ENCODE measurements at regions not wholly inside any gene's neighbourhood (a gene's known extent, or its start where the extent isn't known, plus 50 kb on each side); places are given as distances from the start of the nearest gene placed in this dataset.
"Not testable (repeated sequence)": the region's sequence is repeated elsewhere in the genome, so short reads cannot be mapped to it uniquely, and the experiment has no call there.

GRCh38 chr3:88744896-88745295 lies 362.5 kb upstream of the EPHA3 start:
- no peak for DNase-seq (ENCODE audit: insufficient read length, low spot score)
- FAIRE-seq = no peak
- TF ChIP-seq POLR2A (IDR thresholded peaks at IDR 0.05; ENCODE audit: low read depth, low read length) = no peak
- TF ChIP-seq PAX5 (IDR thresholded peaks at IDR 0.05; ENCODE audit: insufficient read depth, low read length, severe bottlenecking) = no peak
- TF ChIP-seq POLR2AphosphoS5 (IDR thresholded peaks at IDR 0.05; ENCODE audit: low read depth, low read length) = no peak
- no peak for TF ChIP-seq POU2F2 (IDR thresholded peaks at IDR 0.05; ENCODE audit: low read depth, low read length)
- TF ChIP-seq TAF1 (IDR thresholded peaks at IDR 0.05; ENCODE audit: low read depth, low read length) = no peak
- TF ChIP-seq SPI1 (IDR thresholded peaks at IDR 0.05; ENCODE audit: low read depth, low read length) = no peak

- FAIRE-seq; DNase-seq (ENCODE audit: insufficient read length, low spot score): not testable (repeated sequence)
Observed at GRCh38 chr3:88747145-88747544, 360.3 kb upstream of the EPHA3 start.

GRCh38 chr3:88758676-88759075 lies 348.7 kb upstream of the EPHA3 start:
- DNase-seq (ENCODE audit: insufficient read length, low spot score) (no peak), FAIRE-seq (no peak)
- TF ChIP-seq POLR2AphosphoS5 (IDR thresholded peaks at IDR 0.05; ENCODE audit: low read depth, low read length) = no peak
- TF ChIP-seq POLR2A (IDR thresholded peaks at IDR 0.05; ENCODE audit: low read depth, low read length) = no peak
- TF ChIP-seq PAX5 (IDR thresholded peaks at IDR 0.05; ENCODE audit: insufficient read depth, low read length, severe bottlenecking) = no peak
- no peak for TF ChIP-seq SPI1 (IDR thresholded peaks at IDR 0.05; ENCODE audit: low read depth, low read length)
- no peak for TF ChIP-seq POU2F2 (IDR thresholded peaks at IDR 0.05; ENCODE audit: low read depth, low read length)

- FAIRE-seq (no peak), DNase-seq (ENCODE audit: insufficient read length, low spot score) (no peak)
- TF ChIP-seq POU2F2 (IDR thresholded peaks at IDR 0.05; ENCODE audit: low read depth, low read length) (no peak), POLR2A (IDR thresholded peaks at IDR 0.05; ENCODE audit: low read depth, low read length) (no peak), POLR2AphosphoS5 (IDR thresholded peaks at IDR 0.05; ENCODE audit: low read depth, low read length) (no peak), TAF1 (IDR thresholded peaks at IDR 0.05; ENCODE audit: low read depth, low read length) (no peak), SPI1 (IDR thresholded peaks at IDR 0.05; ENCODE audit: low read depth, low read length) (no peak), PAX5 (IDR thresholded peaks at IDR 0.05; ENCODE audit: insufficient read depth, low read length, severe bottlenecking) (no peak)
Observed at GRCh38 chr3:88767746-88768145, 339.7 kb upstream of the EPHA3 start.

GRCh38 chr3:88773766-88774165 lies 333.7 kb upstream of the EPHA3 start:
- DNase-seq (ENCODE audit: insufficient read length, low spot score) = no peak
- no peak for TF ChIP-seq POLR2AphosphoS5 (IDR thresholded peaks at IDR 0.05; ENCODE audit: low read depth, low read length)
- TF ChIP-seq POU2F2 (IDR thresholded peaks at IDR 0.05; ENCODE audit: low read depth, low read length) = no peak
- TF ChIP-seq SPI1 (IDR thresholded peaks at IDR 0.05; ENCODE audit: low read depth, low read length) = no peak
- no peak for TF ChIP-seq PAX5 (IDR thresholded peaks at IDR 0.05; ENCODE audit: insufficient read depth, low read length, severe bottlenecking)
- no peak for TF ChIP-seq TAF1 (IDR thresholded peaks at IDR 0.05; ENCODE audit: low read depth, low read length)
- TF ChIP-seq POLR2A (IDR thresholded peaks at IDR 0.05; ENCODE audit: low read depth, low read length) = no peak
- FAIRE-seq = no peak

GRCh38 chr3:88775026-88775690 lies 332.3 kb upstream of the EPHA3 start:
- FAIRE-seq (no peak), DNase-seq (ENCODE audit: insufficient read length, low spot score) (no peak)
- TF ChIP-seq POLR2A (IDR thresholded peaks at IDR 0.05; ENCODE audit: low read depth, low read length) = no peak
- no peak for TF ChIP-seq SPI1 (IDR thresholded peaks at IDR 0.05; ENCODE audit: low read depth, low read length)
- no peak for TF ChIP-seq POLR2AphosphoS5 (IDR thresholded peaks at IDR 0.05; ENCODE audit: low read depth, low read length)
- no peak for TF ChIP-seq POU2F2 (IDR thresholded peaks at IDR 0.05; ENCODE audit: low read depth, low read length)
- no peak for TF ChIP-seq TAF1 (IDR thresholded peaks at IDR 0.05; ENCODE audit: low read depth, low read length)
- no peak for TF ChIP-seq PAX5 (IDR thresholded peaks at IDR 0.05; ENCODE audit: insufficient read depth, low read length, severe bottlenecking)

GRCh38 chr3:88779482-88779881 lies 327.9 kb upstream of the EPHA3 start:
- DNase-seq (ENCODE audit: insufficient read length, low spot score) (no peak), FAIRE-seq (no peak)
- no peak for TF ChIP-seq SPI1 (IDR thresholded peaks at IDR 0.05; ENCODE audit: low read depth, low read length)
- TF ChIP-seq TAF1 (IDR thresholded peaks at IDR 0.05; ENCODE audit: low read depth, low read length) = no peak

GRCh38 chr3:88784925-88785324 lies 322.5 kb upstream of the EPHA3 start:
- DNase-seq (ENCODE audit: insufficient read length, low spot score) = no peak
- TF ChIP-seq PAX5 (IDR thresholded peaks at IDR 0.05; ENCODE audit: insufficient read depth, low read length, severe bottlenecking) (no peak), POLR2AphosphoS5 (IDR thresholded peaks at IDR 0.05; ENCODE audit: low read depth, low read length) (no peak), POLR2A (IDR thresholded peaks at IDR 0.05; ENCODE audit: low read depth, low read length) (no peak), SPI1 (IDR thresholded peaks at IDR 0.05; ENCODE audit: low read depth, low read length) (no peak), POU2F2 (IDR thresholded peaks at IDR 0.05; ENCODE audit: low read depth, low read length) (no peak), TAF1 (IDR thresholded peaks at IDR 0.05; ENCODE audit: low read depth, low read length) (no peak)
- no peak for FAIRE-seq

GRCh38 chr3:88785841-88786240 lies 321.6 kb upstream of the EPHA3 start:
- no peak for FAIRE-seq
- DNase-seq (ENCODE audit: insufficient read length, low spot score) = no peak
- TF ChIP-seq POLR2A (IDR thresholded peaks at IDR 0.05; ENCODE audit: low read depth, low read length) (no peak), POLR2AphosphoS5 (IDR thresholded peaks at IDR 0.05; ENCODE audit: low read depth, low read length) (no peak), SPI1 (IDR thresholded peaks at IDR 0.05; ENCODE audit: low read depth, low read length) (no peak), PAX5 (IDR thresholded peaks at IDR 0.05; ENCODE audit: insufficient read depth, low read length, severe bottlenecking) (no peak), TAF1 (IDR thresholded peaks at IDR 0.05; ENCODE audit: low read depth, low read length) (no peak), POU2F2 (IDR thresholded peaks at IDR 0.05; ENCODE audit: low read depth, low read length) (no peak)

GRCh38 chr3:88795503-88795902 lies 311.9 kb upstream of the EPHA3 start:
- TF ChIP-seq POU2F2 (IDR thresholded peaks at IDR 0.05; ENCODE audit: low read depth, low read length) (no peak), TAF1 (IDR thresholded peaks at IDR 0.05; ENCODE audit: low read depth, low read length) (no peak), PAX5 (IDR thresholded peaks at IDR 0.05; ENCODE audit: insufficient read depth, low read length, severe bottlenecking) (no peak), SPI1 (IDR thresholded peaks at IDR 0.05; ENCODE audit: low read depth, low read length) (no peak), POLR2AphosphoS5 (IDR thresholded peaks at IDR 0.05; ENCODE audit: low read depth, low read length) (no peak), POLR2A (IDR thresholded peaks at IDR 0.05; ENCODE audit: low read depth, low read length) (no peak)
- FAIRE-seq (no peak), DNase-seq (ENCODE audit: insufficient read length, low spot score) (no peak)

Data from GM12891 (cell line).